Transverse colon (tissue), 4 donors: ENCODE measurements at regions not wholly inside any gene's neighbourhood (a gene's known extent, or its start where the extent isn't known, plus 50 kb on each side); places are given as distances from the start of the nearest gene placed in this dataset.

ENCODE experiments used
- DNase-seq: peaks from one replicate; pipeline ENCODE4 v3.0.0-alpha.2; 2019
- H3K27ac ChIP-seq, 4 donors: fragments of 200-600 bp; sonication (generic); 2 replicates each; pipeline ENCODE4 v1.5.1; 2016 to 2018; ENCODE audit warnings: inconsistent platforms in 4 of 4
- H3K27me3 ChIP-seq: fragments of 200-600 bp; sonication (generic); 2 replicates; pipeline ENCODE4 v1.5.1; 2017; ENCODE audit warnings: inconsistent platforms
- H3K36me3 ChIP-seq, 4 donors: fragments of 200-600 bp; sonication (generic); 2 replicates each; pipeline ENCODE4 v1.5.1; 2017 to 2019; ENCODE audit warnings: inconsistent platforms in 4 of 4
- H3K4me1 ChIP-seq, 4 donors: fragments of 200-600 bp; sonication (generic); 2 replicates each; pipeline ENCODE4 v1.5.1; 2017 to 2020; ENCODE audit warnings: inconsistent platforms in 4 of 4
- H3K4me3 ChIP-seq, 4 donors: fragments of 200-600 bp; sonication (generic); 1 replicate in 1 of 4; 2 replicates in 3 of 4; pipeline versions ENCODE4 v1.5.1 to v1.6.1; 2017 to 2019; ENCODE audit warnings: inconsistent platforms in 4 of 4
- H3K9me3 ChIP-seq, 2 donors: fragments of 200-600 bp; sonication (generic); 2 replicates each; pipeline ENCODE4 v1.5.1; 2017 to 2019; ENCODE audit warnings: inconsistent platforms in 2 of 2
- EP300 ChIP-seq: sonication (generic); formaldehyde crosslinking; IDR thresholded peaks from one replicate; pipeline ENCODE4 v1.6.1; 2017; ENCODE audit warnings: antibody characterized with exemption, low read depth
- POLR2A ChIP-seq: fragments of 450-650 bp; IDR thresholded peaks from one replicate; pipeline ENCODE4 v1.6.1; 2016; ENCODE audit warnings: antibody characterized with exemption, mild to moderate bottlenecking, moderate library complexity
- POLR2AphosphoS5 ChIP-seq, 3 donors: sonication (generic); formaldehyde crosslinking; IDR thresholded peaks; one replicate each; pipeline ENCODE4 v1.6.1; 2016; ENCODE audit warnings: antibody characterized with exemption in 3 of 3
- WGBS, 2 donors: methylation state at CpG; one replicate each; pipeline ENCODE4 v1.1.5; 2018; ENCODE audit warnings: low coverage in 1 of 2; 5-methylcytosine and 5-hydroxymethylcytosine counted together
- in situ Hi-C, 4 donors: fragments of 200-750 bp; cut with MboI; loops; one replicate each; pipeline versions ENCODE4 v1.15.0 to v1.15.1; 2017; ENCODE audit warnings: low sequenced_read_pairs in 3 of 4, low pct_ligation_motif_present in 1 of 4, low pct_unique_long_range_greater_than_20kb in 1 of 4
- intact Hi-C: fragments of 100-400 bp; cut with DNase I; formaldehyde crosslinking; loops from one replicate; pipeline ENCODE4 v1.15.1; 2023; ENCODE audit warnings: low total_unique reads
- TF ChIP-seq, protein P1 (sequence below), 5 experiments: fragments of 200-600 bp in 3 of 5; fragments of 450-650 bp in 2 of 5; sonication (generic) in 3 of 5; IDR thresholded peaks; 1 replicate in 2 of 5; 2 replicates in 3 of 5; pipeline ENCODE4 v1.5.1; 2016 to 2017; ENCODE audit warnings: antibody characterized with exemption in 5 of 5, inconsistent platforms in 3 of 5, mild to moderate bottlenecking in 2 of 5, moderate library complexity in 1 of 5

GRCh38 chr21:43322805-43323204 lies 104.1 kb downstream of the SIK1 start:
- no peak for DNase-seq
- Histone ChIP-seq H3K36me3 (no peaks in the 10 kb centered on the region), H3K27me3 (no peaks in the 10 kb centered on the region), H3K27ac (no peak overlapping the region), H3K4me1 (no peaks in the 10 kb centered on the region), H3K9me3 (no peaks in the 10 kb centered on the region), H3K4me3 (no peak overlapping the region)
- WGBS, 2 donors, result 75 to 94% methylated on average over 5 to 8 of the region's 8 CpGs
- intact Hi-C loops (no loop called here), in situ Hi-C loops (no loop called here)
- TF ChIP-seq EP300, result no peak
- TF ChIP-seq, protein P1, sequence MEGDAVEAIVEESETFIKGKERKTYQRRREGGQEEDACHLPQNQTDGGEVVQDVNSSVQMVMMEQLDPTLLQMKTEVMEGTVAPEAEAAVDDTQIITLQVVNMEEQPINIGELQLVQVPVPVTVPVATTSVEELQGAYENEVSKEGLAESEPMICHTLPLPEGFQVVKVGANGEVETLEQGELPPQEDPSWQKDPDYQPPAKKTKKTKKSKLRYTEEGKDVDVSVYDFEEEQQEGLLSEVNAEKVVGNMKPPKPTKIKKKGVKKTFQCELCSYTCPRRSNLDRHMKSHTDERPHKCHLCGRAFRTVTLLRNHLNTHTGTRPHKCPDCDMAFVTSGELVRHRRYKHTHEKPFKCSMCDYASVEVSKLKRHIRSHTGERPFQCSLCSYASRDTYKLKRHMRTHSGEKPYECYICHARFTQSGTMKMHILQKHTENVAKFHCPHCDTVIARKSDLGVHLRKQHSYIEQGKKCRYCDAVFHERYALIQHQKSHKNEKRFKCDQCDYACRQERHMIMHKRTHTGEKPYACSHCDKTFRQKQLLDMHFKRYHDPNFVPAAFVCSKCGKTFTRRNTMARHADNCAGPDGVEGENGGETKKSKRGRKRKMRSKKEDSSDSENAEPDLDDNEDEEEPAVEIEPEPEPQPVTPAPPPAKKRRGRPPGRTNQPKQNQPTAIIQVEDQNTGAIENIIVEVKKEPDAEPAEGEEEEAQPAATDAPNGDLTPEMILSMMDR (IDR thresholded peaks at IDR 0.05), result no peak
- no peak for TF ChIP-seq POLR2AphosphoS5 (IDR thresholded peaks at IDR 0.05)
- TF ChIP-seq POLR2A, result no peak

DNA sequence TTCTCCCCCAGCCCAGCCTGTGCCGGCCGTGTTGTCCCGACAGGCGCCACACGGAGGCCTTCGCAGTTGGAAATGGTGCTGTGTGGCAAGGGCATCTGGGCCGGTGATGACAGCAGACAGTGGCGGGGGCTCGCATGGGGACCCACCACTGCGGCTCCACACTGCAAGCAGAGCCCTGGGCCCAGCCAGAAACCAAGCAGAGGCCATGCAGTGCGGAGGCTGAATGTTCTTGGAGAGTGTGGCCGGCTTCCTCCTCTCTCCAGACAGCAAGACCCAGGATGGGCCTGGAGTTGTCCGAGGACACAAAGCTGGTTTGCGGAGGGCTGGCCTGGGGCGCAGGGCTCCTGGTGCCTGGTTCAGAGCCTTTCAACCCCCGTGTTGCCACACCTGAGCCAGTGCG lies 104.6 kb downstream of the SIK1 start:
- DNase-seq, result no peak
- H3K9me3 ChIP-seq, result no peaks in the 10 kb centered on the region
- intact Hi-C loops, result no loop called here
- no peak overlapping the region for H3K4me3 ChIP-seq
- H3K27me3 ChIP-seq, result no peaks in the 10 kb centered on the region
- TF ChIP-seq POLR2A (no peak), EP300 (no peak)
- TF ChIP-seq, protein P1 (IDR thresholded peaks at IDR 0.05), result no peak
- no peaks in the 10 kb centered on the region for H3K4me1 ChIP-seq
- in situ Hi-C loops, result no loop called here
- H3K36me3 ChIP-seq, result no peaks in the 10 kb centered on the region
- H3K27ac ChIP-seq, result no peak overlapping the region
- WGBS, 2 donors, result 89% methylated on average over 17 of the region's 17 CpGs; no CpG with 5 or more reads in 1 of the 2 donors

DNA sequence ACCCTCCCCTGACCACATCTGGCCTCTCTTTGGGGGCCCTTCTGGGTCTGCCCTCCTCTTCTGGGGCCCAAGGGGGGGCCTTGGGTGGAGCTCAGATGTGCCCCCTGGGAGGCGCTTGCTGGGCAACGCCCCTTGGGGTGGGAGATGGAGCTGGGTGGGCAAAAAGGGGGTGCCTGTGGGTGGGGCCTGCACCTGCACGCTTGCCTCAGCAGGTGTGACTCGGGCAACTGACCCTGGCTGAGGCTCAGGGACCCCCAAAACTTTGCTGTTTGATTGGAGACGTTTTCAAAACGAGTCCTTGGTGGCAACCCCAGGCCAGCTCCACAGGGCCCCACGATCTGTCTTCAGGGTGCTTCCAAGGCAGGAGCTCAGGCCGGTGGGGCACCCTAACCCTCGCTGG lies 105.3 kb downstream of the SIK1 start:
- no peaks in the 10 kb centered on the region for H3K27me3 ChIP-seq
- no peak overlapping the region for H3K27ac ChIP-seq
- no peak for DNase-seq
- intact Hi-C loops, result no loop called here
- no peak overlapping the region for H3K4me3 ChIP-seq
- 83% methylated on average over 9 of the region's 9 CpGs; no CpG with 5 or more reads in 1 of the 2 donors for WGBS, 2 donors
- H3K36me3 ChIP-seq, result no peaks in the 10 kb centered on the region
- no peak for TF ChIP-seq POLR2A
- TF ChIP-seq, protein P1 (IDR thresholded peaks at IDR 0.05), result no peak
- TF ChIP-seq EP300, result no peak
- TF ChIP-seq POLR2AphosphoS5 (IDR thresholded peaks at IDR 0.05), result no peak
- H3K9me3 ChIP-seq, result no peaks in the 10 kb centered on the region
- in situ Hi-C loops, result no loop called here
- no peaks in the 10 kb centered on the region for H3K4me1 ChIP-seq

DNA sequence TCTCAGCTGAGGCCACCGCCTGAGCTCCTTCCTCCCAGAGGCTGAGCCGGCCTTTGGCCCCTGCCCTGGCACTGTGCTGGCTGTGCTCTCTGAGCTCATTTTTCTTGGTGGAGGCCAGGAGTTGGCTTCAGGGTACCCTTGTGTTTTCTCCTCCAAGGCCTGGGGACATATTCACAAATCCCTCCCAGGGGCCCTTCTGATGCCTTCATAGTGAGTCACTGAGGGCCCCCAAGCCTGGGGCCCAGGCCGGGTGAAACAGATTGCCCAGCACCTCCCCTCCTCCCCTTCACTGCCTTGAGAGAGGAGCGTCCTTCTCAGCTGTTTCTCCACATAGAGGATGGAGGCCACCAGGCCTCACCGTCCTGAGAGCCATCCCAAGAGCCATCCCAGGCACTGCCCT lies 105.8 kb downstream of the SIK1 start:
- no peak overlapping the region for H3K27ac ChIP-seq
- H3K36me3 ChIP-seq, result no peaks in the 10 kb centered on the region
- no peaks in the 10 kb centered on the region for H3K9me3 ChIP-seq
- WGBS, 2 donors, result 78% methylated on average over 5 of the region's 5 CpGs; no CpG with 5 or more reads in 1 of the 2 donors
- in situ Hi-C loops, result no loop called here
- intact Hi-C loops, result no loop called here
- DNase-seq, result no peak
- no peak overlapping the region for H3K4me3 ChIP-seq
- H3K4me1 ChIP-seq, result no peaks in the 10 kb centered on the region
- TF ChIP-seq POLR2A, result no peak
- TF ChIP-seq EP300, result no peak
- TF ChIP-seq, protein P1 (IDR thresholded peaks at IDR 0.05), result no peak
- TF ChIP-seq POLR2AphosphoS5 (IDR thresholded peaks at IDR 0.05), result no peak
- H3K27me3 ChIP-seq, result no peaks in the 10 kb centered on the region
